ENCODE measurements at regions not wholly inside any gene's neighbourhood (a gene's known extent, or its start where the extent isn't known, plus 50 kb on each side); places are given as distances from the start of the nearest gene placed in this dataset.

GRCh38 chr17:72591289-72592241, 470.7 kb downstream of the SOX9 start:
- DNase-seq, result no peak

- peak; percentile 71 for DNase-seq
Measured at GRCh38 chr17:72592242-72592966, 471.6 kb downstream of the SOX9 start.

- DNase-seq, result no peak
Measured at GRCh38 chr17:72592967-72593325, 472.1 kb downstream of the SOX9 start.

GRCh38 chr17:72594248-72594647, 473.4 kb downstream of the SOX9 start:
- no peak for DNase-seq
